NCI-H1105 treated with DMSO at 0.1 percent for 48 hours (cell line): ENCODE measurements at regions not wholly inside any gene's neighbourhood (a gene's known extent, or its start where the extent isn't known, plus 50 kb on each side); places are given as distances from the start of the nearest gene placed in this dataset.

Experiments
- DNase-seq: peaks from one replicate; lab custom pipeline; 2025; lab: John Stamatoyannopoulos, UW

DNA sequence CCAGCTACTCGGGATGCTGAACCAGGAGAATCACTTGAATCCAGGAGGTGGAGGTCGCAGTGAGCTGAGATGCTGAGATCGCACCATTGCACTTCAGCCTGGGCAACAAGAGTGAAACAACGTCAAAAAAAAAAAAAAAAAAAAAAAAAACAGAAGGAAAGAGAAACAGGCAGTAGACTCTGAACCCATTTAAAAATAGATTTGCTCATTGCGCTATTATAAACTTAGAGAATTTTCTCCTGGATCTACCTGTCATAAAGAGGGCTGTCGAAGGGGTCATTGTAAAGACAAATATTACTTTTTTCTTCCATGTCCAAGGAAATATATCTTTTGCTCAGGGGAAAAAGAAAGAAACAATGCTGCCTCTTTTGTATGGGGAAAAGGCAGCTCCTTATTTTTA is 425.0 kb upstream of the ID2 start:
- no peak for DNase-seq

GRCh38 chr2:8257502-8257901 is 424.4 kb upstream of the ID2 start:
- no peak for DNase-seq

DNA sequence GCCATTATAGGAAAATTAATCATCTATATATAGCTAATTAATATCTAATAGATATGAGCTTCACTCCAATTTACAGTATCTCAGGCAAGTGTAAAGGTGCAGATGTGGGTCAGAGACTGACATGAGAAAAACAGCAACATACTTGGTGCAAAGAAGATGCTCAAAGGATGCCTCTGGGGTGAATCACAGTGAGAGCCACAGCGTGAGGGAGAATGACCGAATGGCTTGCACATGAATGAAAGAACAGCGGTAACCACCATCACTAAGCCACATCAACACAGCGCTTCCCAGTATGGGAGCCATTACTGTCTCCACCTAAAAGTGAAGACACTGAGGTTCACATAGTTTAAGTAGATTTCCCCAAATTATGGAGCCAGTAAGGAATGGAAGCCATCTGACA is 423.4 kb upstream of the ID2 start:
- no peak for DNase-seq

- DNase-seq = no peak
Measured at GRCh38 chr2:8259106-8259840, 422.6 kb upstream of the ID2 start.

GRCh38 chr2:8259841-8260178 is 422.0 kb upstream of the ID2 start:
- no peak for DNase-seq

DNA sequence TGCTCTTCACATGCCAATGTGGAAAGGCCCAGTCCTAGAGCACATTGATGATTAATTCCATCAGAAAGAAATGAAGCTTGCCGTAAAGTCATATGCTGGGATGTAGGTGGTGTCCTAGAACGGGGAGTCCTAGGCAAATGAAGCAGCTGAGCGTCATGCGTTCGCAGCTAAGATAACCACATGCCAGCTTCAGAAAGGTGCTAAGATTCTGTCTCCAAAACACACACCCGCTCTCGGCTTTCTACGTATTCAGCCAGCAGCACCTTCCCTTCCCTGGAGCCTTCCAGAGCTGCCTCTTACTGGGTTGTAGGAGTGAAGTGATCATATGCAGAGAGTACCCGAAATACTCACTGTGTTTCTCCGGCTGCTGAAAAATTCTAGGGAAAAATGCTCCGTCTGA is 421.6 kb upstream of the ID2 start:
- no peak for DNase-seq

GRCh38 chr2:8263901-8264300 is 418.0 kb upstream of the ID2 start:
- no peak for DNase-seq

DNA sequence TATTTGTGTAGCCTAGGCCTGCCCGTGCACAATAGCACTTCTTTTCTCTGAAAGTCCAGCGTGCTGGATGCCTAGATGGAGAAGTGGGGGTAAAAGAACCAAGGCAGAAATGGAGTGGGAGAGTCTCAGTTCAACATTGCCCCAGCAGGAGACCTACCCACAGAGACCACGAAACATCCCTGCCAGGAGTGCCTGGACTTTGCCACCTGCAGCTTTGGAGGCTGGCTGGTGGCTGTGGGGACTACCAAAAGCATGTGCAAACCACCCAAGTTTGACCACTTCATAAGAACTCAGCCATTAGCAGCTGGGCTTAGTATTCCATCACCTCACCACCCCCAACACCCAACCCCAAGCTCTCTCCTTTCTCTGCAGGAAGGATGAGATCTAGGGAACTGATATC is 416.9 kb upstream of the ID2 start:
- no peak for DNase-seq

DNA sequence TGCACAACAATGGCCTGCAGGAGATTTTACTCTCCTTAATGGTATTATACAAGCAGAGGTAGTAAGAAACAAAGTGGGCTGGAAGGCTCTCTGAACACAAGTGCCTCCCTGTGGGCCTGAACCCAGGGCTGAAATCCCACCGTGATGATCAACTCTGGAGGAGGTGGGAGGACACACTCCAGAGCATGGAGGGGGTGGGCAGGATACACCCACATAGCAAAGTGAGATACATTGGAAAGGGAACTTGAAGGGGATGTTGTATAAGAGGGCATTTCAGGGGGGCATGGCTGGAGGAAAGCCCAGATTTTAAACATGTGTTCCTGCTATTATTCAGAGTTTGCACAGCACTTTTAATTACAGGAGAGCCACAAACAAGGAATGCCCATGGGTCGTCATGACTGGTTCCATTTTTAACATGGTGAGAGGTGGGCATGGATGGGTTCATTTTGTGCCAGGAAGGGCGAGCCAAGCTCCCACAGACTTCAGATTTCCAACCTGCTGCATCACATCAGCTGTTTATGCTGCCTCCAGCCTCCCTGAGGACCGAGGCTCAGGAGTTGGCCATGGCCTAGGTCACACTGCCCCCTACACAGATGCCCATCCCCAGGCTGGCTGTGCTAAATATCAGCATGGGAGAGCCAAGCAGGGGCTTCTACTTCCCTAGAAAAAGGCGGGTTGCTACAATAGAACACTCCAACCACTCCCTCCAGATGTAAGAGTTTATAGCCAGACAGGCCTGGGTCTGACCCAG is 416.2 kb upstream of the ID2 start:
- no peak for DNase-seq

GRCh38 chr2:8266563-8266962 is 415.3 kb upstream of the ID2 start:
- no peak for DNase-seq

- DNase-seq = no peak
Measured at GRCh38 chr2:8267048-8267447, 414.8 kb upstream of the ID2 start.

DNA sequence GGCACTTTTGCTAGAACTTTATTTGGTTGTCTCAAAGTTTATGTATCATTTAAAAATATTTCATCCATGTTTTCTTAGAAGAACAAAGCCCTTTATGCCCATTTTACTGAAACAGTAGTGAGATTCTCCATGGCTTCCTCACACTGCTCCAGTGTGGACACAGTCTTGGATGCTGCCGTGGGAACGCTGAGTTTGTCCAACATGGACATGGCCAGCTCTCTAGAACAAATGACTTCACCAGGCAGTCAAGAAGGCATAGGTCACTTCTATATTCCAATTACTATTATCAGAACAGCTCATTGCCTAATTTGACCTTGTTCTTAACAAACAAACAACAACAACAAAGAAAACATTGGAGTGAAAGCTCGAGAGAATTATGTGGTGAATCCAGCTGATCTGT is 414.1 kb upstream of the ID2 start:
- DNase-seq = no peak

DNA sequence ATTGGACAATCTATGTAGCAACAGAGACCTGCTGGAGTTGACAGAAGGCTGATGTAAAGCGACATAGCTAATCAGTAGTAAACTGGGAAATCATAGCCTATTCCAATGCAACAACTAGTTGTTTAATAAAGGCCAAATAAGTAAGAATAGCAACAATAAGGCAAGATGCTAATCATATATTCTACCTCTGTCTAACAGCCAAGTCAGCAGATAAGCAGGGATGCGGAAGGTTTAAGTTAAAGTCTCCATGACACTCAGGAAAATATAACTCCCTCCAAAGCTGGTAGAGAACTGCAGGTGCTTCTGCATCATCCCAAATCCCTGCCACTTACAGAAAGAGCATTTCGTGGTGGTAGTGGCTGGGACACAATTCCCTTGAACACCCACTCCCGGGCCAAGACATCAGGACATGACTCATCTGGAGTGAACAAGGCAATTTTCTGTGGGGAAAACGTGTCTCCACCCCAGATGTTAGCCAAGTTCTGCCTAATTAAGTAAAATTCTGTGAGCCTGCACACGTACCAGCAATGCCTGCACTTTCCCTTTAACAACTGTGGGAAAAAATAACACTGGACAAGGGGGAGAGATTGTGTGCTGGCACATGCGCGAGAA is 413.6 kb upstream of the ID2 start:
- DNase-seq = no peak

DNA sequence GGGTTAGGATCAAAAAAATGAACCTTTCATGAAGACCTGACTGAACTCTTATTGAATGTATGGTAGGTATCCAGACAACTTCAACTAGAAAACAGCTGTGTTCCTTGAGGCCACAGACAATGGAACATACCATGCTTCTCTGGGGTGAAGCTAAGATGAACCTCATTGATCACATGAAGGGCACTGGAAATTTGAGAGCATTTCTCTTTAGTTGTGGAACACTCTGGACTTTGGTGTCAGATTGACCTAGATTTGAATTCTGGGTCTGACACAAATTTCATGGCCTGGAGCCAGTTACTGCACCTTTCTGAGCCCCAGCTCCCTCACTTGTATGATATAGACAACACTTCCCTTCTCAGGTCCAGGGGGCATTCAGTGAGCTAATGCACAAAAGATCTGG is 411.2 kb upstream of the ID2 start:
- no peak for DNase-seq

DNA sequence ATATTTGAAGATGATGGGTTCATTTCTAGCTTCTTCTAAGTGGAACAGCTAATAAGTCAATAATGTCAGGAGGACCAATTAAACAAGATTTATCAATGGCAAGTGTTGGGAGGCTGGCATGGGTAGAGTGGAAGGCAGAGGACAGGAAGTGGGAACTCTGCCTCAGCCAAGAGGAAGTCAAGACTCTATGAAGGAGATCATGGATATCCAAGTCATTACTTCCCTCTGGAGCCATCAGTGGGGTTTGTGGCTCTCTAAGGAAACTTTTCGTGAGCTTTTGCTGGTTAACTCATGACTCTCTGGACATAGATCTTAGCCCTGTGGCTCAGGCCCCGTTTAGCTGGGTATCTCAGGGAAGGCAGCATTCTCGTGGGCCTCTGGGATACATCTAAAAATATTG is 410.4 kb upstream of the ID2 start:
- DNase-seq = no peak

- DNase-seq = no peak
Measured at GRCh38 chr2:8276026-8276425, 405.8 kb upstream of the ID2 start.

GRCh38 chr2:8277921-8278571 is 403.8 kb upstream of the ID2 start:
- DNase-seq = no peak

GRCh38 chr2:8278709-8279354 is 403.0 kb upstream of the ID2 start:
- DNase-seq = no peak

DNA sequence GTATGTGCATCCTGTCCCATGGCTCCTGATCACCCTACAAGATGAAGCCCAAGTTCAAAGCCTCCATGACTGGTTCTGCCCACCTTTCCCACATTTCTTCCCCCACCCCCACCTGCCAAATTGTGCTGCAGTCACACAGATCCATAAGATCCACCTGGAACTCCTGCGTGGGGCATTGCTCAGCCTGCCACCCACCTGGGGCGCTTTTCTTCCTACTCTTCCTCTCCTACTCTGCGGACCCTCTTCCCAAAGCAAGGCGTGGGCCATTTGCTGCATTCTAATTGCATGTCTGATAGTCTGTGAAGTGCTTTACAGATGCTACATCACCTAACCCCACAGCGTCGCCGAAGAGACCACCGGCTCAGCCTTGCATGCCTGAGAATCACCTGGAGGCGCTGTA is 402.4 kb upstream of the ID2 start:
- no peak for DNase-seq

GRCh38 chr2:8281234-8281633 is 400.6 kb upstream of the ID2 start:
- no peak for DNase-seq

DNA sequence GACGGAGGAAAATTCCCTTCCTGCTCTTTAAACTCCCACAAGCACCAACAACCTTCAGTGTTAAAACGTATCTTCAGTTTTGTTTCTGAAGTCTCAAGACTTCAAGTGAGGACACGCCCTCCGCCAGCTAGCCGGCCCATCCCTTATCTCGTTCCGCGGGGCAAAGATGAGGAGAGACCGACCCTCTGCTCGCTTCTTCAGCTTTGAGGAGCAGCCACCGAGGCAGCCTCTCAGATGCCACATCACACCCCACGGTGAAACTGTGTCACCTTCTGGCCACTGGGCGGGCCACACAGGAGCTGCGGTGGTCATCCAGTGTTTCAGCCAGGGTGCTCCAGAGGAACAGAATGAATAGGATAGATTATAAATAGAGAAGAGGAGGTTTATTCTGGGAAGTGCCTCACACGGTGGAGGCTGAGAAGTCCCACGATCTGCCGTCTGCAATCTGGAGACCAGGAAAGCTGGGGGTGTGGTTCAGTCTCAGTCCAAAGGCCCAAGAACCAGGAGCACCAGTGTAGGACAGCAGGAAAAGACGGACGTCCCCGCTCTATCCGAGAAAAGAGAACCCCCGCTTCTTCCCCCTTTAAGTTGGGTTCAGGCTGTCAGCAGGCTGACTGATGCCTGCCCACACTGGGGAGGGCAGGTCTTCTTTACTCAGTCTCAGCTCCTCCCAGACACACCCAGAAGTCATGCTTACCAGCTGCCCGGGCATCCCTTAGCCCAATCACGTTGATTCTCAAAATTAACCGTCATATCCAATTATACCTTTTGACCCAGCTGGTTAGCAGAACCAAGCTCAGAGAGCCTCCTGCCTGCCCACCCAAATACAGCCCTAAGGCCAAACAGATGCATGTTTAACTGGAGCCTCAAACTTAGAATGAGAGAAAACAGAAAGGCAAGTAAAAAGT is 399.7 kb upstream of the ID2 start:
- DNase-seq = no peak
